HG02571 (cell line): ENCODE measurements at regions not wholly inside any gene's neighbourhood (a gene's known extent, or its start where the extent isn't known, plus 50 kb on each side); places are given as distances from the start of the nearest gene placed in this dataset.
A peak's percentile ranks its signal among the peaks of the same experiment; 100 is the strongest.
"Not testable (repeated sequence)": the region's sequence is repeated elsewhere in the genome, so short reads cannot be mapped to it uniquely, and the experiment has no call there.

ENCODE experiments used
- ATAC-seq: cut with Tn5 transposase; IDR thresholded peaks from one replicate; pipeline ENCODE4 v1.9.1; 2021; ENCODE audit warnings: mild to moderate bottlenecking, moderate library complexity; ENCODE audit not compliant: unreplicated experiment

DNA sequence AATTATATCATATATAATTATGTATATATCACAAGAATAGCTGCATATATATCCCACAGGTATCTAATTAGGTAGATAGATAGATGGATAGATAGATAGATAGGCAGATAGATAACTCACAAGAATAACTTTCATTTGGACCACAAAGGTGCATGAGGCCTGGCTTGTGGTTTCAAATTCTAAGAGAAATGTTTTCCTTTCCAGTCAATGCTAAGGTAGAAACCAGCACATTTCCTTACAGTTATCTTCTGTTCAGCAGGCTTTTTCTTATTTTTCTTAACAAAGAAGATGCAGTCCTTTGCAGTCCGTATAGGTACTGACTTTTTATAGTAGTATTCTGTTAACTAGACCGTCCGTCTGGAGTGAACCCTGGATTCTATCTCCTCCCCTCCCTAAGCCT, 152.9 kb upstream of the ANKFN1 start:
- ATAC-seq = no peak

DNA sequence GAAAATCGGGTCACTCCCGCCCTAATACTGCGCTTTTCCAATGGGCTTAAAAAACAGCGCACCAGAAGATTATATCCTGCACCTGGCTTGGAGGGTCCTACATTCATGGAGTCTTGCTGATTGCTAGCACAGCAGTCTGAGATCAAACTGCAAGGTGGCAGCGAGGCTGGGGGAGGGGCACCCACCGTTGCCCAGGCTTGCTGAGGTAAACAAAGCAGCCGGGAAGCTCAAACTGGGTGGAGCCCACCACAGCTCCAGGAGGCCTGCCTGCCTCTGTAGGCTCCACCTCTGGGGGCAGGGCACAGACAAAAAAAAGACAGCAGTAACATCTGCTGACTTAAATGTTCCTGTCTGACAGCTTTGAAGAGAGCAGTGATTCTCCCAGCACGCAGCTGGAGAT, 150.6 kb upstream of the ANKFN1 start:
- not testable (repeated sequence) for ATAC-seq

GRCh38 chr17:56009795-56010651, 143.3 kb upstream of the ANKFN1 start:
- ATAC-seq = no peak

- no peak for ATAC-seq
These were observed 141.7 kb upstream of the ANKFN1 start for GRCh38 chr17:56011406-56012131.

DNA sequence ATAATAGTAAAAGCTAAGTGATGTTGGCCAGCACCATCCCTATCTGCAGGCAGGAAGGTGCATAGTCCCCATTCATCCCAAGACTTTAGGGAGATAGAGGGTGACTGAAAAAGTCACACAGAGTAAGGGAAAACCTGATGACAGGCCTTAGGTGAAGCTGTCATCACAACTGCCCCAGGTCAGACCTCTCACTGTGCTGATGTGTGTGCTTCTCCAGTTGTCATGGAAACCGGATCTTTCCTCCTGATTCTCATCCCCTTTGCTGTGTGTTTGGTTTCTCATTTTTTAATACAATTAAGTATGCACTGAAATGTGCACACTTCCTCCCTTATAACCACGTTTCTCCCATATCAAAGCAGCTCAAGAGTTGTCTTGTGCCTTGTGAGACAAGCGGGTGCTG, 135.1 kb upstream of the ANKFN1 start:
- ATAC-seq = no peak

GRCh38 chr17:56020369-56020768, 132.9 kb upstream of the ANKFN1 start:
- peak; percentile 42 for ATAC-seq

DNA sequence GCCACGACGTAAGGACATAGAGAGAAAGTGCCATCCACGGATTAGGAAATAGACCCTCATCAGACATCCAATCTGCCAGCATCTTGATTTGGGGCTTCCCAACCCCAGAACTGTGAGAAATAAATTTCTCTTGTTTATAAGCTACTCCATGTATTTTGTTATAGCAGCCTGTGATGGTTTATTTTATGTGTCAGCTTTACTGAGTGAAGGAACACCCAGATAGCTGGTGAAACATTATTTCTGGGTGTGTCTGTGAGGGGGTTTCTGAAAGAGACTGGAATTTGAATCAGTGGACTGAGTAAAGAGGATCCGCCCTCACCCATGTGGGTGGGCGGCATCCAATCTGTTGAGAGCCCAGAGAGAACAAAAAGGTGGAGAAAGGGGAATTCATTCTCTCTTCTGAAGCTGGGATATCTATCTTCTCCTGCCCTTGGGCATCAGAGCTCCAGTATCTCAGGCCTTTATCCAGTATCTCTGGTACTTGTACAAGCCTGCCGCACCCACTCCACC, 131.5 kb upstream of the ANKFN1 start:
- no peak for ATAC-seq

DNA sequence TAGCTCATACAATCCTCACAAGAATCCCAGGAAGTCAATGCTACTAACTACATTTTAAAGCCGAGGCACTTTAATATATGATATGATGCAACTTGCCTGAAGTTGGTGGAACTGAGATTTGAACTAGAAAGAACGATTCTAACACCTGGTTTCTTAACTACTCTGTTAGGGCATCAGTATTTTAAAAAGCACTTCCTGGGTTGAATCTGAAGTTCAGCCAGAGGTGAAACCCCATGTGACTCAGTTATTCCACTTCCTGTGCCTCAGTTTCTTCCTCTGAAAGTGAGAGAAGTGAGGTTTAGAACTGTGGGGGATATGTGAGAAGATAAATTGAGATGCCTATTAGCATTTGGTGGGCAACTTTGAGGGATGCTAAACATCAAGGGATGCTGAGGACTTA, 129.4 kb upstream of the ANKFN1 start:
- ATAC-seq = no peak

DNA sequence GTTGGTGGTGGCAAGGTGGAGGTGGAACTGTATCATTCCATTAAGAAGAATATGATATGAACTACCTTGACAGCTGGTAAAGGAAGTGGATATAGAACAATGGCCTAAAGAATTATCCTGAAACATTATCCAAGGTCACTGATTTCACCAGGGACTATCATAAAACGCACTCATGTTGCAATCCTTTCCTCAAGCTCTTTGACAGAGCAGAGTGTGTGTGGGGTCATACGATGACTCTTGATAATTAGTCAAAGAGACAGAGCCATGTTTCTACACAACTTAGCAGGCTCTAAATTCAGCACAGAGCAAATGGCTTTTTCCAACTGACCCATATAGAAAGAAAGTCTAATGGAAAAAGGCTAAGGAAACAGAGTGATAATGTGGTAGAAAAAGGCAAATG, 126.4 kb upstream of the ANKFN1 start:
- ATAC-seq = no peak

GRCh38 chr17:56028837-56029236, 124.4 kb upstream of the ANKFN1 start:
- ATAC-seq = no peak

DNA sequence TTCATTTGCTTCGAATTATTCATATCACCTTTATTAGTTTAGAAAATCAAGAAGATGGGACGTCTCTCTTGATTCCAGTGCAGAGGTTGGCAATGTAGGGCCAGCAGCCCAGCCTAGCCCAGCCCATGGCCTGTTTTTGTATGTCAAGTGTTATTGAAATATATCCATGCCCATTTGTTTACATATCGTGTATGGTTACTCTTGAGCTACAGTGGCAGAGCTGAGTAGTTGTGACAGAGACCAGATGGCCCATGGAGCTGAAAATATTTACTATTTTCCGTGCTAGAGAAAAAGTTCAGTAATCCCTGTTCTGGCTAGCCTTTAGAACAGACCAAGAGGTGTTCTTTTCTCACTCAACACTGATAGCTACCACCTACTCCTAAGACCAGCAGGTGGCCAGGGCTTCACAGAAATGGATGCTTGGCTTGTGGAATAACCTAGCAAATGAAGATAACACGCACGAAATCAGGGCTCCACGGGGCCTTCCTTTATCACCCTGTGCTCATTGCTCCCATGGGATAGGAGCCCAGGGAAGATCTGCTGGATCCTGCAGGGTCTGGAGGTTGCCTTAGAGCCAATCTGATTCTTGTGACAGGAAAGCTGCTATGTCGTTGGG, 123.2 kb upstream of the ANKFN1 start:
- no peak for ATAC-seq

GRCh38 chr17:56031636-56032035, 121.6 kb upstream of the ANKFN1 start:
- no peak for ATAC-seq

DNA sequence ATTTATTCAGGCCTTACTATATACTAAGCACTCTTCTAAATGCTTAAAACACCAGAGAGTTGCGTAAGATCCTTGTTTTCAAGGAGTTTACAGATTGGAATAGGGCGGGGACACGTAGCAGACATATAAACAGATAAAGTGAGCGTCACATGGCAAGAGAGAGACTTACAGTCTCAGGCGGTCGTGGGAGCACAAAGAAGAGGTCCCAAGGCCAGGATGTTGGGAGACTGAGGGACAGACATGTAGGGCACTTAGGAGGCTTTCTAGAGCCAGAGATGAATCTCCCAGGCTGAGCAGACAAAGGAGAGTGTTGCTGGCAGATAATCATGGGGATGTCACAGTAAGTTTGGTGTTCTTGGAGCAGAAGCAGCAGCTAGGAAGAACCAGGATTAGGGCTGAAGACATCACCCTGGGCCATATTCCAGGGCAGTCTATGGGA, 119.1 kb upstream of the ANKFN1 start:
- no peak for ATAC-seq

- ATAC-seq = no peak
These were observed 115.1 kb upstream of the ANKFN1 start for GRCh38 chr17:56038131-56038530.

DNA sequence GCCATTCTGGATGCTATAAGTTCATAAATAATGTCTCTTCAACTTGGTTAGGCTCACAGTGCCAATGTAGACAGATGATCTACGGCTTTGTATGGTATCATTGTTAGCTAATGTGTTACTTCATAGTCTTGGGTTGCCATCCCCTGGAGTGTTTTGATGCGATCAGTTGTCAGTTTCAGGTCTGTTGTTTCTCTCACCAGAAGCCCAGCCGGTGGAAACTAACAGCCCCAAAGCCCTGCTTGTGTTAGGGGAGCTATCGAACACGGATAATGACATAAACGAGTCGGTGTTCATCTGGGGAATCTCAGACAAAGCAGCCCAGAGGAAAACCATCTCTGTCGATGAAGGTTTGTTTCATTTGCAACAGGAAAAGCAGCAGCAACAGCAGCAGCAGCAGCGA, 107.4 kb upstream of the ANKFN1 start:
- ATAC-seq = no peak

DNA sequence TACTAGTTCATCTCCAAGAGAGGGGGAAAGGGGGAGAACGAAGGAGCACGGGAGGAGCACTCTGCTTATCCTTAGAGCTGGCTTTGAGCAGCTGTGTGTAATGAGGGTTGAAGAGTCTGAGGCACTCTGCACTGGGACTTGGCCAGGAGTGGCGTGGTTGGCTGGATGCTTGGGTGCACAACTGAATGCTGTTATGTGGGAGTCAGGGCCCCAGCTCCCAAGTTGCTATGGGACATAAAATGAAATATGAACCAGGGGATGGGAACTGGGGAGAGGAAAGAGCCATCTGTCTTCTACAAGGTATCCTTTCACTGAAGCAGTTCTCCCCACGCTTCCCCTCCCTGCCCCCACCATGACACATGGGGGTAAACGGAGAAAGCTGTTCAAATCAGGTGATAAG, 105.9 kb upstream of the ANKFN1 start:
- no peak for ATAC-seq

- ATAC-seq = no peak
These were observed 95.4 kb upstream of the ANKFN1 start for GRCh38 chr17:56057869-56058268.

DNA sequence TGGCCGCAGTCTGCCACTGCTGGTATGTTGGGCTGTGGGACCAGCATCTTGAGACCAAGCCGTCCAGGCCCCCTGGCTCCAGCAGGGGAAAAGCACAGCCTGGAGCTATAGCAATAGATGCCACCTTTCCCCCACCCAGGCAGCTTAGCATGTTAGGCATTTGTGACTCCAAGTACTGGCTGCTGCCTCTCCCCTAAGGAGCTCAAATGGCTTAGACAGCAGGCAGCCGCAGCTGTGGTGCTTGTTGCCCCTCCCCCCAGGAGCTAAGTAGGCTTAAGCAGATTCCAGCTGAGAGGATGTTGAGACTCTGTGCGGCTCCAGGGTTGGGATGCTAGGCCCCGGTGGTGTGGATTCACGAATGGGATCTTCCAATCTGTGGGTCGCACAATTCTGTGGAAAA, 88.8 kb upstream of the ANKFN1 start:
- ATAC-seq = no peak

DNA sequence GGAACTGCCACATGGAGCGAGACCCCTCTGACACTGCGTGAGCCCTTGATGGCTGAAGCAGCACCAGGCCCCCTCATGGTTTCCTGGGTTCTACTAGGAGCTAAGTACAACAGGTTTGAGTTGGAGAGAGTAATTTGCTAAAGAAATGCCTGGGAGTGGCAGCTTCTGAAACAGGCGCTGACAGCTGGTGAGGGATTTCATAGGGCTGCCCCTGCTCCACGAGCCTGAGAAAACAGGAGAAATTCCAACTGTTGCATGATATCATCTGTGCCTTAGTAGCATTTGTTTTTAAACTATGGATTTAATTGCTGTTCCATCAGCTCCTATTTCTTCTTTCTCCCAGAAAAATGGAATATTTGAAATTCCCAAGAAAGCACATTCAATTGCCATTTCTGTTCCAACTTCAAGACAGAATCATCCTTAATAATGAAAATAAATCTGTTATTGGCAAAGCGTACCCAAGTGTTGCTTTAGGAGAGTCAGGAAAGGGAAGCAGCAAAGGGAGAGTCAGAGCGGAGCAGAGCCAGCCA, 78.8 kb upstream of the ANKFN1 start:
- ATAC-seq = no peak

DNA sequence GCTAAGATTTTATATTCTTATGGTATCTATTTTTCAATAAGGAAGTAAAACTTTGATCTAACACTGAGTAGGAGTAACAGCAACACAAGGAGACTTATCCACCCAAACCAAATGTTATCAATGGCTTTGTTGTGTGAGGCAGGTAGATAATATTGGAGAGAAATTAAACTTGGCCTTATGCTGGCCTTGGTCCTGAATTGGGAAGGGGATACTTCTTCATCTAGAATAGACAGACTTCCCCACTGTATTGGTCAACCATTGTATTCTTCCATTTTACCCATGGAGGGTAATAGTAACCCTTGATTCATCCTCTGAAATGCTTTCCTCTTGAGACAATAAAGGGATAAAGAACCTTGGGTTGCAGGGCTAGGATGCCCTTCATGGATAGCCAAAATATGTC, 76.3 kb upstream of the ANKFN1 start:
- no peak for ATAC-seq

DNA sequence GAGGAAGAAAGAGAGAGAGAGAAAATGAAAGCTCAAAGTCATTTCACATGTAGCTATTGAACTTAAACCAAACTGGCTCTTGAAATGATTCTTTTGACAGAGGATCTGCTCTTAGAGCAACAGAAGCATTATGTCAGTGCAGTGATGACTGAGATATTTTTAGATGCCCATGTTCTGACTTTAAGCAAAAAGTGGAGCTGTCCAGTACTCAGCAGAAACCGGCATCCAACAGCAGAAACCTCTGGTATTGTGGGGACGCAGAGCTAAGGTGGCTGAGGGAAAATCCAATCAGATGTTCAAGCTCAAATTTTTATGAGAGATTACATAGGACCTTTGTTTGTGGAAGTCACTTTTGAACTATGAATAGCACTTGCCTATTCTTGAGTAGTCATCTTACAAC, 69.8 kb upstream of the ANKFN1 start:
- no peak for ATAC-seq
